ENCODE measurements at regions not wholly inside any gene's neighbourhood (a gene's known extent, or its start where the extent isn't known, plus 50 kb on each side); places are given as distances from the start of the nearest gene placed in this dataset.

GRCh38 chr17:77879896-77880280 is 78.6 kb upstream of the TNRC6C start:
- TF ChIP-seq JUND (IDR thresholded peaks at IDR 0.05): no peak
- TF ChIP-seq CTCF (IDR thresholded peaks at IDR 0.05; ENCODE audit: low read depth, low read length, missing input control): no peak
- no peak for TF ChIP-seq YY1 (IDR thresholded peaks at IDR 0.05)
- no peak for TF ChIP-seq MAX (IDR thresholded peaks at IDR 0.05)
- TF ChIP-seq ATF3 (IDR thresholded peaks at IDR 0.05): no peak

Measured in liver (tissue), 3 donors.